Aorta (tissue), 5 donors: ENCODE measurements at regions not wholly inside any gene's neighbourhood (a gene's known extent, or its start where the extent isn't known, plus 50 kb on each side); places are given as distances from the start of the nearest gene placed in this dataset.

Source experiments
- ATAC-seq: fragments of 200-7000 bp; cut with Tn5 transposase; one replicate; pipeline ENCODE4 v1.9.1; 2022; ENCODE audit warnings: moderate library complexity; ENCODE audit not compliant: low FRiP score
- DNase-seq, 2 donors: peaks; one replicate each; pipeline ENCODE4 v3.0.0-alpha.2; 2020
- H3K27ac ChIP-seq, 2 donors: one replicate each; pipeline ENCODE4 v1.5.1; 2013; ENCODE audit warnings: low read length in 2 of 2, mild to moderate bottlenecking in 2 of 2, moderate library complexity in 2 of 2, control low read depth in 1 of 2, inconsistent platforms in 1 of 2, low read depth in 1 of 2
- H3K27me3 ChIP-seq, 2 donors: one replicate each; pipeline ENCODE4 v1.6.1; 2013; ENCODE audit warnings: control low read depth in 1 of 2, low read length in 1 of 2, mild to moderate bottlenecking in 1 of 2, moderate library complexity in 1 of 2; ENCODE audit not compliant: insufficient read depth in 2 of 2, control insufficient read depth in 1 of 2
- H3K36me3 ChIP-seq, 2 donors: one replicate each; pipeline ENCODE4 v1.6.1; 2013; ENCODE audit warnings: control low read depth in 1 of 2, low read length in 1 of 2, mild to moderate bottlenecking in 1 of 2; ENCODE audit not compliant: insufficient read depth in 2 of 2, control insufficient read depth in 1 of 2
- H3K4me1 ChIP-seq, 2 donors: one replicate each; pipeline ENCODE4 v1.6.1; 2013; ENCODE audit warnings: low read length in 2 of 2, control low read depth in 1 of 2, mild to moderate bottlenecking in 1 of 2, moderate library complexity in 1 of 2; ENCODE audit not compliant: insufficient read depth in 2 of 2, control insufficient read depth in 1 of 2
- H3K4me3 ChIP-seq, 2 donors: one replicate each; pipeline ENCODE4 v1.5.1; 2013; ENCODE audit warnings: low read length in 2 of 2, control low read depth in 1 of 2, mild to moderate bottlenecking in 1 of 2
- H3K9me3 ChIP-seq: one replicate; pipeline ENCODE4 v1.6.1; 2013; ENCODE audit warnings: mild to moderate bottlenecking, low read length; ENCODE audit not compliant: control insufficient read depth
- whole genome bisulfite sequencing, 2 donors: extraction: QIAGEN DNeasy Blood & Tissue Kit; methylation state at CpG; one replicate each; pipeline ENCODE4 v1.1.7; 2013; 5-methylcytosine and 5-hydroxymethylcytosine counted together
- intact Hi-C, 2 donors: fragments of 100-400 bp; cut with DNase I; formaldehyde crosslinking; loops; one replicate each; pipeline versions ENCODE4 v1.14.2 to v1.15.0; 2022
- donor health status: healthy with polysubstance abuse.
- donor health status: Bipolar disorder and iron deficiency.
- donor health status: DM: no; HTN: no; CAD: no.
- donor health status: DM: no; HTN: no; CAD: no.
- donor health status: DM: yes; HTN: yes; CAD: no.

DNA sequence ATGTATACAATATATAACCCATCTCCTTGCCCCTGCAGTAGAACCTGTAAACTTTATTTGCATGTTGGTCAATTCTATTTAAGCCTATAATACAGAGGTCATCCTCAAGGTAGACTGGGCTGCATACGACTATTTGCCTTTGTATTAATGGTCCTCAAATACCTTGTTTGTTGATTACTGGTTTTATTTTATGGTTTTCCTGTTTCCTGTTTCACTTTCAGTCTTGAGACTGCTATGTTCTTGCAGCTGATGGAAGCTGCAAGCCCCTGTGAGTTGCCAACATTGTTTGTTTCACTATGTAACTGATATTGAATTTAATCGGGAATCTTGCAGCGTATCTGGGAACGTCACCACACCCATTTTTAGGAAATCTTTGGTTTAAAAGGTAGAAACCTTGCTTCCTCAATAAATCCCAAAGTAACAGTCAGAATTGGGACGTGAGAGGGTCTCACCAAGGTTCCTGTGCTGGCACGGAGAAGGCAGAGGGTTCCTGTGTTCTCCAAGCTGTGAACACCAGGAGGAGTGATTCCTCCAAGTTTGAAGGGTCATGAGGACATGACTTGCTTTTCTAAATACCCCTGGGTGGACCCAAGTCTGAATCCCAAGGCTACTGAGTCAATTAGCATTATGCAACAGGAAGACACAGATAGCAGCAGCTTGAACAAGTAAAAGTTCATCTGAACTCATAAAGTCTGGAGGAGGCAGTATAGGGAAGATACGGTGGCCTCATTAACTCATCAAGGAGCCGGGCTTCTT, 110.6 kb upstream of the PNPLA4 start:
- ATAC-seq (no peak), DNase-seq (no peak)
- 70 to 88% methylated on average over 8 of the region's 8 CpGs for WGBS, 2 donors
- Histone ChIP-seq H3K4me3 (no peak overlapping the region), H3K27me3 (no peaks in the 10 kb centered on the region), H3K36me3 (no peaks in the 10 kb centered on the region), H3K4me1 (no peaks in the 10 kb centered on the region), H3K9me3 (no peaks in the 10 kb centered on the region), H3K27ac (no peak overlapping the region)
- intact Hi-C loops: no loop called here

DNA sequence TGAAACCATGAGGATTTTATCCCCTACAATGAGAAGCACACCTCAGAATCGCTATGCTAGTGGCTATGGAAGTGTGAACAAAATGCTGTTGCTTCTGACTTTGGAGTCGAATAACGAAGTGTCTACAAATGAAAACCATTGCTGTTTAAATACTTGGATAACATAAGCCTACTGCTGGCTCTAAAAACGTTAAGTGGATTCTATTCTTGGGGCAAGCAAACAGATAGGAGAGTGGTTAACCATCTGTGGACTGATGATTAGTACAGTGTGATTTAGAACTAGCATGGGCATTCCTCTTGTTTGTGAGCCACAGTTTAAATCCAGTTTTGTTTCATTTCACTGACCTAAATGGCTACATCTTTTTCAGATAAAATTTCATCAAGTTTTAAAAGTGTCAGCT, 109.7 kb upstream of the PNPLA4 start:
- Histone ChIP-seq H3K4me1 (no peaks in the 10 kb centered on the region), H3K9me3 (no peaks in the 10 kb centered on the region), H3K4me3 (no peak overlapping the region), H3K27me3 (no peaks in the 10 kb centered on the region), H3K36me3 (no peaks in the 10 kb centered on the region), H3K27ac (no peak overlapping the region)
- WGBS, 2 donors: 21 to 30% methylated on average over 4 of the region's 4 CpGs
- intact Hi-C loops: no loop called here
- no peak for ATAC-seq
- no peak for DNase-seq

DNA sequence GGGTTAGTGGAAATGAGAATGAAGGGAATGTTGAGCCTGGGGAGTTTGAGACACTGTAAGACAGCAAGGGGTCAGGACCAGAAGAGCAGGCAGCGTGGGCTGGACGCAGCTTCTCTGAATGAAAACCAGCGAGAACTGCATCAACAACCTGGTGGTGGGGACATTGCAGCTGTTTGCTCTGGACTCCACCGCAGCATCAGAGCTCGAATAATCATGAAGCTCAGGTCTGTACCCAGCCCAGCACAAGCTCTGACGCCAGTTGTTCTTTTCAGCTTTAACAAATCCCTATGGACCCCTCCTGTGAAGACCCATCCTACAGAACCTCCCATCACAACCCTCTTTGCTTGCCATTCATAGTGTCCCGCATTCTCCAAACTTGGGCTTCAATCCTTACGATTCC, 106.8 kb upstream of the PNPLA4 start:
- Histone ChIP-seq H3K36me3 (no peaks in the 10 kb centered on the region), H3K9me3 (no peaks in the 10 kb centered on the region), H3K27me3 (no peaks in the 10 kb centered on the region), H3K4me3 (no peak overlapping the region), H3K27ac (no peak overlapping the region), H3K4me1 (no peaks in the 10 kb centered on the region)
- WGBS, 2 donors: 78 to 97% methylated on average over 8 of the region's 8 CpGs
- ATAC-seq (no peak), DNase-seq (no peak)
- intact Hi-C loops: no loop called here

DNA sequence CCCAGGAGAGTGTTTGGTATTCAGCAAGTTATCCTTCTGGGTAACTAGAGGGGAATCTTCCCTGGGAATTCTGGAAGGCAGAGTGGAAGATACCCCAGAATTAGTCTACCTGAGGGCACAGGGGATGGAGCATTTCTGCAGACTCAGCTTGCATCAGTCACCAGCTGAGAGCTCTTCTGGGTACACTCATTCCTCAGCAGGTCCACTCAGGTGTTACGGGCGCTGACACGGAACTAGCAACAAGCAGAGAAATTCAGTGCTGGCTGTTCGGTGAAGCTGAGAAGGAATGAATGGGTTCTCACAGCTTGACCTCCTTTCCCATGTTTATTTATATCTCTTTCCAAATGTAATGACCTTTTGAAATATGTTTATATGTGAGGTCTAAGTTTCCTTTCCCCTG, 106.0 kb upstream of the PNPLA4 start:
- no peaks in the 10 kb centered on the region for H3K4me1 ChIP-seq
- intact Hi-C loops: no loop called here
- no peaks in the 10 kb centered on the region for H3K36me3 ChIP-seq
- DNase-seq (no peak), ATAC-seq (no peak)
- H3K27me3 ChIP-seq: no peaks in the 10 kb centered on the region
- H3K9me3 ChIP-seq: no peaks in the 10 kb centered on the region
- no peak overlapping the region for H3K27ac ChIP-seq
- H3K4me3 ChIP-seq: no peak overlapping the region
- WGBS, 2 donors: 81 to 97% methylated on average over 4 of the region's 4 CpGs

DNA sequence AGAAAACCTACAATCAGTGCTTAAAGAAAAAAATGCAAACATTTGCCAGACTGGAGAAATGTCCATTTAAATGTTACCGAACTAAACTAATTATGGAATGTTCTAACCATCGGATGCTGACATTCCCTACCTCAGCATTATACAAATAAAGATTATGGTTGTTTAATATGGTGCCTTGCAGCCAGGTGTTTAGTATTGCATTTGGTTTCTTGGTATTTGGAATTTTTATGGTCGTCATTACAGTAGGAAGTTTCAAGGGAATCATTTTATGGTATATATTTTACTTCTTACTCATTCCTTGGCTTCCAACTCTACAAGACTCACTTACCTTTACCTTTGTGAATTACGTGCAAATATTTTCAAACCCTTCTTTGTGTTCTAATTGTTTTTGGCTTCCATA, 103.1 kb upstream of the PNPLA4 start:
- Histone ChIP-seq H3K27ac (no peak overlapping the region), H3K36me3 (no peaks in the 10 kb centered on the region), H3K4me3 (no peak overlapping the region), H3K27me3 (no peaks in the 10 kb centered on the region), H3K4me1 (no peaks in the 10 kb centered on the region), H3K9me3 (no peaks in the 10 kb centered on the region)
- intact Hi-C loops: no loop called here
- ATAC-seq: no peak
- WGBS, 2 donors: 65 to 73% methylated on average over 4 of the region's 4 CpGs
- no peak for DNase-seq

DNA sequence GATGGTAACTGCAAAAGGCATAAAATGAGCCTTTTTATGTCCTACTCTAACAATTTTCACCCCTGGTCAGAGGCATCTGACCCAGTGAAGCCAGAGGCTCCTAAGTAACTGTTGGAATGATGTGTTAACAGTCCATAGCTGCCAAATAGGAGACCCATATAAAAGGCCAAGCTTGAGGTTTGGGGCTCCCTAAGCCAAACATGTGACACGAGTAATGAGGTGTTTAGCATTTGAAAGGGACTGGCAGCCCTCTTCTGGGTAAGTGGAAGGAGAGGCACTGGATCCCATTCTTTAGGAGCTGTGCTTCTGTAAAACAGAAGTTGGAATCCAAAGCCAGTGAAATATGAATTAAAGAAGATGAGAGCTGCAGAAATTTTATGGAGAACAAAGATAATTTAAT, 100.6 kb upstream of the PNPLA4 start:
- Histone ChIP-seq H3K9me3 (no peaks in the 10 kb centered on the region), H3K4me3 (no peak overlapping the region), H3K4me1 (no peaks in the 10 kb centered on the region), H3K27ac (no peak overlapping the region), H3K36me3 (no peaks in the 10 kb centered on the region), H3K27me3 (no peaks in the 10 kb centered on the region)
- 47 to 61% methylated on average over 1 of the region's 1 CpG for WGBS, 2 donors
- intact Hi-C loops: no loop called here
- ATAC-seq (no peak), DNase-seq (no peak)

DNA sequence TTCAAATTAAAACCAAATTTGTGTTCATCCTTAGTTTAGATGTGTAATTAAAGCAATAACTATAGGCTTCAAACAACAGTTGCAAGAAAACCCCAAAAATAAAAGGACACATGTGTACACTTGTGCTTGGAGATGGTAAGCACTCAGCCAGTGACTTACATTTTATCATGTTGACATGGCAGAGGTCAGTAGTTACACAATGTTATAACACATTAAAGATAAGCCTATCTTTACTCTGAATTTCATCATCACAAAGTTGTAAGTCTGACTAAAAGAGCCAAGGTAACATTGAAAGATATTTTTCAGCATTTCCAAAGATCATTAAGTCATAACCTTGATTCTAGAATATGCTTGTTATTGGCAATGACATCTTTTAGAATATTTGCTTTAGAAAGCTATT, 98.5 kb upstream of the PNPLA4 start:
- H3K27ac ChIP-seq: no peak overlapping the region
- H3K27me3 ChIP-seq: no peaks in the 10 kb centered on the region
- no peaks in the 10 kb centered on the region for H3K9me3 ChIP-seq
- no peaks in the 10 kb centered on the region for H3K36me3 ChIP-seq
- no peaks in the 10 kb centered on the region for H3K4me1 ChIP-seq
- H3K4me3 ChIP-seq: no peak overlapping the region
- DNase-seq (no peak), ATAC-seq (no peak)
- intact Hi-C loops: no loop called here

DNA sequence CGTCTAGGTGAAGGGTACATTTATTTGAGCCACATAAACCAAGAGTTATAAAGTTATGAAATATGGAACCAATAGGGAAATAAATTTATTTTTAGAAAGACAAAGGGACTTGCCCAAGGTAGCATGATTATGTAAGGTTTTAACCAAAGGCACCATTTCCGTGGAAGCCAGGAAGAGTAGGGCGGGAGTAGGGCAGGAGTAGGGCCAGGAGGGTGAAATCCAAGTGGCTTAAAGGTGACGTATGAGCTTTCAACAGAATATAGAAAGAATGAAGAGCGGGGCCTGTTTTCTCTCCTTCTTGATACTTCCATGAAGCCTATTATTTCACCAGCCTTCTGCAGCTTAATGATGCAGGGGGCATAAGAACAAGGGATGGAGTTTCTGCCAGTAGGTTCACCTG, 91.7 kb upstream of the PNPLA4 start:
- intact Hi-C loops: no loop called here
- H3K36me3 ChIP-seq: no peaks in the 10 kb centered on the region
- no peaks in the 10 kb centered on the region for H3K4me1 ChIP-seq
- DNase-seq: no peak
- WGBS, 2 donors: 90 to 97% methylated on average over 5 of the region's 5 CpGs
- no peak for ATAC-seq
- H3K27me3 ChIP-seq: no peaks in the 10 kb centered on the region
- no peaks in the 10 kb centered on the region for H3K9me3 ChIP-seq
- no peak overlapping the region for H3K27ac ChIP-seq
- no peak overlapping the region for H3K4me3 ChIP-seq

DNA sequence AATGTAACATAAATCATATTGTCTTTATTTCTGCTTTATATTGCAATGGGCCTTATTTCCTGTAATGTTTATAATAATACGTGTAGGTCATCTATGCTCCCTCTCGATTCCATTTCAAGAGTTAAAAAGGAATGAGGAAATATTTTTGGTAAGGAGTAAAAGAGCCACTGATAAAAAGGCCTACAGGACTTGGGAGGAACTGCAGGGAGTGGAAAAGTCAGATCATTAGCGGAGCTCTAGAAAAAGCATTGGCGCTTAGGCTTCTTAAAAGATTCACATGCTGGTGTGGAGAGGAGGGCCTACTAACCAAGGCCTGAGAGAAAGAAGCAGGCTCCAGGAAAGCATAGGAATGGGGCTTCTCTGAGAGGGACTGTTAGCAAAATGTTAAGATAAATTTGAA, 82.9 kb upstream of the PNPLA4 start:
- Histone ChIP-seq H3K36me3 (no peaks in the 10 kb centered on the region), H3K4me1 (no peaks in the 10 kb centered on the region), H3K27me3 (no peaks in the 10 kb centered on the region), H3K27ac (no peak overlapping the region), H3K9me3 (no peaks in the 10 kb centered on the region), H3K4me3 (no peak overlapping the region)
- ATAC-seq (no peak), DNase-seq (no peak)
- 86 to 95% methylated on average over 4 of the region's 4 CpGs for WGBS, 2 donors
- intact Hi-C loops: no loop called here
